ENCODE measurements at regions not wholly inside any gene's neighbourhood (a gene's known extent, or its start where the extent isn't known, plus 50 kb on each side); places are given as distances from the start of the nearest gene placed in this dataset.

GRCh38 chr5:51559921-51560658, 176.8 kb downstream of the ISL1 start:
- no peak for DNase-seq (ENCODE audit: extremely low spot score)
- POLR2A ChIA-PET: no interaction called here
- CTCF ChIA-PET: no interaction called here
- TF ChIP-seq FOXA1 (IDR thresholded peaks at IDR 0.05): no peak

- ChIA-PET CTCF (no interaction called here), POLR2A (no interaction called here)
- DNase-seq (ENCODE audit: extremely low spot score): no peak
- TF ChIP-seq SUZ12 (IDR thresholded peaks at IDR 0.05) (no peak), FOXM1 (IDR thresholded peaks at IDR 0.05; ENCODE audit: borderline replicate concordance) (no peak), HDGF (IDR thresholded peaks at IDR 0.05; ENCODE audit: borderline replicate concordance) (no peak), SP1 (IDR thresholded peaks at IDR 0.05) (no peak), ZNF384 (IDR thresholded peaks at IDR 0.05) (no peak), FOXA1 (IDR thresholded peaks at IDR 0.05) (no peak), TARDBP (IDR thresholded peaks at IDR 0.05) (no peak), L3MBTL2 (conservative IDR thresholded peaks at IDR 0.05) (no peak), CTBP1 (IDR thresholded peaks at IDR 0.05; ENCODE audit: borderline replicate concordance) (no peak), BHLHE40 (IDR thresholded peaks at IDR 0.05; ENCODE audit: borderline replicate concordance) (no peak), LEF1 (IDR thresholded peaks at IDR 0.05; ENCODE audit: borderline replicate concordance) (no peak), ELF4 (IDR thresholded peaks at IDR 0.05) (no peak), NFRKB (IDR thresholded peaks at IDR 0.05) (no peak), PKNOX1 (IDR thresholded peaks at IDR 0.05) (no peak), ARNT (IDR thresholded peaks at IDR 0.05) (no peak), FOXK2 (IDR thresholded peaks at IDR 0.05) (no peak)
Observed at GRCh38 chr5:51566953-51567352, 183.7 kb downstream of the ISL1 start.

- ChIA-PET POLR2A (no interaction called here), CTCF (no interaction called here)
- no peak for DNase-seq (ENCODE audit: extremely low spot score)
- TF ChIP-seq FOXA1 (IDR thresholded peaks at IDR 0.05) (no peak), BHLHE40 (IDR thresholded peaks at IDR 0.05; ENCODE audit: borderline replicate concordance) (no peak), TARDBP (IDR thresholded peaks at IDR 0.05) (no peak), FOXM1 (IDR thresholded peaks at IDR 0.05; ENCODE audit: borderline replicate concordance) (no peak), NFRKB (IDR thresholded peaks at IDR 0.05) (no peak)
Observed at GRCh38 chr5:51567636-51568035, 184.4 kb downstream of the ISL1 start.

- TF ChIP-seq ZNF384 (IDR thresholded peaks at IDR 0.05): no peak
- no peak for TF ChIP-seq BHLHE40 (IDR thresholded peaks at IDR 0.05; ENCODE audit: borderline replicate concordance)
- TF ChIP-seq SUZ12 (IDR thresholded peaks at IDR 0.05): no peak
- TF ChIP-seq HDGF (IDR thresholded peaks at IDR 0.05; ENCODE audit: borderline replicate concordance): no peak
- no peak for TF ChIP-seq PKNOX1 (IDR thresholded peaks at IDR 0.05)
- no peak for TF ChIP-seq FOXK2 (IDR thresholded peaks at IDR 0.05)
- TF ChIP-seq FOXM1 (IDR thresholded peaks at IDR 0.05; ENCODE audit: borderline replicate concordance): no peak
- TF ChIP-seq FOXA1 (IDR thresholded peaks at IDR 0.05): no peak
- no peak for TF ChIP-seq ELF4 (IDR thresholded peaks at IDR 0.05)
- TF ChIP-seq SP1 (IDR thresholded peaks at IDR 0.05): no peak
- no peak for TF ChIP-seq NFRKB (IDR thresholded peaks at IDR 0.05)
- no peak for TF ChIP-seq CTBP1 (IDR thresholded peaks at IDR 0.05; ENCODE audit: borderline replicate concordance)
- TF ChIP-seq TARDBP (IDR thresholded peaks at IDR 0.05): no peak
- no peak for TF ChIP-seq ARNT (IDR thresholded peaks at IDR 0.05)
- TF ChIP-seq L3MBTL2 (conservative IDR thresholded peaks at IDR 0.05): no peak
- TF ChIP-seq LEF1 (IDR thresholded peaks at IDR 0.05; ENCODE audit: borderline replicate concordance): no peak
- ChIA-PET CTCF (no interaction called here), POLR2A (no interaction called here)
- DNase-seq (ENCODE audit: extremely low spot score): no peak
Observed at GRCh38 chr5:51573835-51574234, 190.6 kb downstream of the ISL1 start.

GRCh38 chr5:51582871-51583394, 199.7 kb downstream of the ISL1 start:
- TF ChIP-seq BHLHE40 (IDR thresholded peaks at IDR 0.05; ENCODE audit: borderline replicate concordance) (no peak), FOXK2 (IDR thresholded peaks at IDR 0.05) (no peak), FOXA1 (IDR thresholded peaks at IDR 0.05) (no peak), L3MBTL2 (conservative IDR thresholded peaks at IDR 0.05) (no peak), SP1 (IDR thresholded peaks at IDR 0.05) (no peak), PKNOX1 (IDR thresholded peaks at IDR 0.05) (no peak), TARDBP (IDR thresholded peaks at IDR 0.05) (no peak), SUZ12 (IDR thresholded peaks at IDR 0.05) (no peak), HDGF (IDR thresholded peaks at IDR 0.05; ENCODE audit: borderline replicate concordance) (no peak), CTBP1 (IDR thresholded peaks at IDR 0.05; ENCODE audit: borderline replicate concordance) (no peak), FOXM1 (IDR thresholded peaks at IDR 0.05; ENCODE audit: borderline replicate concordance) (no peak), ELF4 (IDR thresholded peaks at IDR 0.05) (no peak), ARNT (IDR thresholded peaks at IDR 0.05) (no peak)
- DNase-seq (ENCODE audit: extremely low spot score): no peak
- POLR2A ChIA-PET: no interaction called here
- CTCF ChIA-PET: no interaction called here

GRCh38 chr5:51598026-51598425, 214.8 kb downstream of the ISL1 start:
- TF ChIP-seq L3MBTL2 (conservative IDR thresholded peaks at IDR 0.05) (no peak), LEF1 (IDR thresholded peaks at IDR 0.05; ENCODE audit: borderline replicate concordance) (no peak), BHLHE40 (IDR thresholded peaks at IDR 0.05; ENCODE audit: borderline replicate concordance) (no peak), SUZ12 (IDR thresholded peaks at IDR 0.05) (no peak), PKNOX1 (IDR thresholded peaks at IDR 0.05) (no peak), TARDBP (IDR thresholded peaks at IDR 0.05) (no peak), FOXM1 (IDR thresholded peaks at IDR 0.05; ENCODE audit: borderline replicate concordance) (no peak), NFRKB (IDR thresholded peaks at IDR 0.05) (no peak)
- DNase-seq (ENCODE audit: extremely low spot score): no peak
- ChIA-PET POLR2A (no interaction called here), CTCF (no interaction called here)

Data from HEK293T (cell line).